ENCODE measurements at regions not wholly inside any gene's neighbourhood (a gene's known extent, or its start where the extent isn't known, plus 50 kb on each side); places are given as distances from the start of the nearest gene placed in this dataset.

- intact Hi-C loops (cut with DNase I; ENCODE audit: low total_unique reads), result no loop called here
- H3K4me3 ChIP-seq (ENCODE audit: low read depth, poor library complexity, severe bottlenecking), result no peak overlapping the region
- TF ChIP-seq CTCF (IDR thresholded peaks at IDR 0.05) (no peak), POLR2A (IDR thresholded peaks at IDR 0.05) (no peak)
- no peak for DNase-seq (ENCODE audit: low spot score in 2 of 2)
These were observed 422.0 kb downstream of the CBLN2 start for GRCh38 chr18:72122103-72122502.

- H3K4me3 ChIP-seq (ENCODE audit: low read depth, poor library complexity, severe bottlenecking), result no peak overlapping the region
- 85 to 86% methylated on average over 7 of the region's 7 CpGs for WGBS, 2 donors
- DNase-seq (ENCODE audit: low spot score in 2 of 2), result no peak
- TF ChIP-seq POLR2A (IDR thresholded peaks at IDR 0.05) (no peak), CTCF (IDR thresholded peaks at IDR 0.05) (no peak)
- intact Hi-C loops (cut with DNase I; ENCODE audit: low total_unique reads), result no loop called here
These were observed 425.1 kb downstream of the CBLN2 start for GRCh38 chr18:72119082-72119481.

GRCh38 chr18:72114801-72115594 lies 429.1 kb downstream of the CBLN2 start:
- DNase-seq (ENCODE audit: low spot score in 2 of 2), result no peak
- 60 to 61% methylated on average over 4 of the region's 4 CpGs for WGBS, 2 donors
- TF ChIP-seq CTCF (IDR thresholded peaks at IDR 0.05) (no peak), POLR2A (IDR thresholded peaks at IDR 0.05) (no peak)
- intact Hi-C loops (cut with DNase I; ENCODE audit: low total_unique reads), result no loop called here
- H3K4me3 ChIP-seq (ENCODE audit: low read depth, poor library complexity, severe bottlenecking), result no peak overlapping the region

- no peak overlapping the region for H3K4me3 ChIP-seq (ENCODE audit: low read depth, poor library complexity, severe bottlenecking)
- no peak for TF ChIP-seq POLR2A (IDR thresholded peaks at IDR 0.05)
- TF ChIP-seq CTCF (IDR thresholded peaks at IDR 0.05), result no peak
- intact Hi-C loops (cut with DNase I; ENCODE audit: low total_unique reads), result no loop called here
- DNase-seq (ENCODE audit: low spot score in 2 of 2), result no peak
- 21 to 29% methylated on average over 9 of the region's 9 CpGs for WGBS, 2 donors
These were observed 436.3 kb downstream of the CBLN2 start for GRCh38 chr18:72107647-72108383.

GRCh38 chr18:72104851-72105250 lies 439.3 kb downstream of the CBLN2 start:
- H3K4me3 ChIP-seq (ENCODE audit: low read depth, poor library complexity, severe bottlenecking), result no peak overlapping the region
- TF ChIP-seq POLR2A (IDR thresholded peaks at IDR 0.05) (no peak), CTCF (IDR thresholded peaks at IDR 0.05) (no peak)
- intact Hi-C loops (cut with DNase I; ENCODE audit: low total_unique reads), result no loop called here
- no peak for DNase-seq (ENCODE audit: low spot score in 2 of 2)
- WGBS, 2 donors, result 63 to 72% methylated on average over 4 of the region's 4 CpGs
